ENCODE measurements at regions not wholly inside any gene's neighbourhood (a gene's known extent, or its start where the extent isn't known, plus 50 kb on each side); places are given as distances from the start of the nearest gene placed in this dataset.

- Mint-ChIP-seq H3K36me3 (peaks cover 2% of the 10 kb centered on the region), H3K27ac (peak overlapping the region; percentile 65), H3K9me3 (no peaks in the 10 kb centered on the region), H3K4me1 (peaks cover 41% of the 10 kb centered on the region), H3K27me3 (no peaks in the 10 kb centered on the region), H3K4me3 (peak overlapping the region; percentile 5)
- no peak for DNase-seq
- POLR2A ChIA-PET = interaction anchor here (0.7 to 26.7 kb wide), 9 partner anchors 11 to 171 kb away, joined by 3 to 1314 read pairs (median 58); a partner anchor contains a TSS
- ATAC-seq (ENCODE audit: low read depth) = no peak
These were observed 115.8 kb downstream of the HFE start for GRCh38 chr6:26202811-26203583.

GRCh38 chr6:26204332-26205160 is 117.3 kb downstream of the HFE start:
- DNase-seq = peak; percentile 84
- ATAC-seq (ENCODE audit: low read depth) = peak; percentile 64
- Mint-ChIP-seq H3K9me3 (no peaks in the 10 kb centered on the region), H3K4me1 (peaks cover 34% of the 10 kb centered on the region), H3K36me3 (no peaks in the 10 kb centered on the region), H3K27ac (no peak overlapping the region), H3K27me3 (no peaks in the 10 kb centered on the region), H3K4me3 (no peak overlapping the region)
- POLR2A ChIA-PET = interaction anchor here (0.6 to 26.7 kb wide), 35 partner anchors 11 to 1634 kb away, joined by 3 to 1314 read pairs (median 6); a partner anchor contains a TSS

- Mint-ChIP-seq H3K9me3 (no peaks in the 10 kb centered on the region), H3K27ac (no peak overlapping the region), H3K4me1 (peaks cover 31% of the 10 kb centered on the region), H3K36me3 (peaks cover under 1% of the 10 kb centered on the region), H3K4me3 (no peak overlapping the region), H3K27me3 (no peaks in the 10 kb centered on the region)
- ATAC-seq (ENCODE audit: low read depth) (peak; percentile 53), DNase-seq (peak; percentile 73)
- POLR2A ChIA-PET = interaction anchor here (0.5 to 26.7 kb wide), 36 partner anchors 11 to 1633 kb away, joined by 3 to 1314 read pairs (median 6); a partner anchor contains a TSS
These were observed 118.0 kb downstream of the HFE start for GRCh38 chr6:26205161-26205624.

DNA sequence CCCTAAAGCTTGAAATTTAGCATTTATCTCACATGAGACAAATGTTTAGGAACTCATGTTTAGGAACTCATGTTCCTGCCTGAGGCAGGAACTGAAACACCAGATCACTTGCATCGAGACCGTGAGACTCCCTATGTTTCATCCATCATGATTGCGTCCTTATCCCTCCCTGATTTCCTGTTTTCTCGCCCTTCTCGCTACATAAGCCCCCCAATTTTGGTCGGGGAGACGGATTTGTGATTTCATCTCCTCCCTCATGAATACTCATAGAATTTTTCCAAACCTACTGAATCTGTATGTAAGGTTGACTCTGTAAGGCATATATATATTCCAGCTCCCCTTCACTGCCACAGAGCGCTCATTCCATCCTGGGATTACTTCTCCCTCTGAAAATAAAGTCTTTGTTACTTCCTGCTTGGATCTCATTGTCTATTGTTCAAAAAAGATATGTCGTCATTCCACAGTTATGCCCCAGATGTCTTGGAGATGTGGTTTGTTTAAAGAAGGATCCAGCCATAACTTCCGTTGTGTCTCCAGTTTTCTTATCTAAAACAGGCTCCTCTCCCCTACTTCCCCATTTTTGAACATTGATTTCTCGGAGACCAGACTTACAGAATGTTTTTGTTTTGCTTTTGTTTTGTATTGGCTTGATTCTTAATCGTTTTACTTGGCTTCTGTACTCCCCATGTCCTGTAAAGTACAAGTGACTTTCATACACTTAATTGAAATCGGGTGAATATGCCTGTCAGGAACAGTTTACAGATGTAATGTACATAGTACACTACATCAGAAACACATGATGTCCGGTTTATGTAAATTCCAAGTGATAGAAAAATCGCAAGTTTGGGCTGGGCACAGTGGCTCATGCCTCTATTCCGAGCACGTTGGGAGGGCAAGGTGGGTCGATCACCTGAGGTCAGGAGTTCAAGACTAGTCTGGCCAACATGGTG is 118.7 kb downstream of the HFE start:
- H3K36me3 Mint-ChIP-seq = peaks cover 2% of the 10 kb centered on the region

GRCh38 chr6:26206868-26207801 is 119.9 kb downstream of the HFE start:
- peaks cover 29% of the 10 kb centered on the region for H3K4me1 Mint-ChIP-seq
- no peak overlapping the region for H3K27ac Mint-ChIP-seq
- no peak for ATAC-seq (ENCODE audit: low read depth)
- no peak overlapping the region for H3K4me3 Mint-ChIP-seq
- H3K36me3 Mint-ChIP-seq = peaks cover 2% of the 10 kb centered on the region
- H3K27me3 Mint-ChIP-seq = no peaks in the 10 kb centered on the region
- DNase-seq = no peak
- H3K9me3 Mint-ChIP-seq = no peaks in the 10 kb centered on the region
- POLR2A ChIA-PET = interaction anchor here (0.6 to 26.7 kb wide), 12 partner anchors 9 to 180 kb away, joined by 3 to 1314 read pairs (median 6); a partner anchor contains a TSS

More for the DNA sequence above, 118.7 kb downstream of the HFE start:
- Mint-ChIP-seq H3K4me1 (peaks cover 33% of the 10 kb centered on the region), H3K27me3 (no peaks in the 10 kb centered on the region), H3K4me3 (no peak overlapping the region), H3K27ac (no peak overlapping the region), H3K9me3 (no peaks in the 10 kb centered on the region)
- ATAC-seq (ENCODE audit: low read depth) (no peak), DNase-seq (no peak)
- POLR2A ChIA-PET = interaction anchor here (0.5 to 26.7 kb wide), 32 partner anchors 10 to 941 kb away, joined by 3 to 1314 read pairs (median 6); a partner anchor contains a TSS

DNA sequence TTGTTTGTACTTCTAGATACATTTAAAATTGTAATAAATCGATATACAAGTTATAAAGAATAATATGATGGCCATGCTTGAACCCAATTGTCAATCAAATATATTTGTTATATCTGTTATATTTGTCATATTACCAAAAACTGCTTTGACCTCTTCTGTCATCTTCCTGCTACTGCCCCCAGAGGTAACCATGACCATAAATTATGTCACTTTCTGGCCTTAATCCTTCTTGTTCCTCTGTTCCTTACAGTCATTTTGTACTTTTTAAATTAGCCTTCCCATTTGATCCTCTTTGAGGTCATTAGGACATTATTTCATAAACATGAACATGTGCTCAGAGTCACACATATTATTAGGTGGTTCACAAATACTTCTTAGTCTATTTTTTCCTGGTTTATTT is 124.7 kb downstream of the HFE start:
- peak overlapping the region; percentile 8 for H3K27ac Mint-ChIP-seq
- no peak overlapping the region for H3K4me3 Mint-ChIP-seq
- H3K36me3 Mint-ChIP-seq = peaks cover 2% of the 10 kb centered on the region
- H3K4me1 Mint-ChIP-seq = peaks cover 23% of the 10 kb centered on the region
- DNase-seq (no peak), ATAC-seq (ENCODE audit: low read depth) (no peak)
- POLR2A ChIA-PET = interaction anchor here (26.7 kb wide), 1 partner anchor 20 kb away, joined by 1314 read pairs; a partner anchor contains a TSS
- no peaks in the 10 kb centered on the region for H3K9me3 Mint-ChIP-seq
- H3K27me3 Mint-ChIP-seq = no peaks in the 10 kb centered on the region

DNA sequence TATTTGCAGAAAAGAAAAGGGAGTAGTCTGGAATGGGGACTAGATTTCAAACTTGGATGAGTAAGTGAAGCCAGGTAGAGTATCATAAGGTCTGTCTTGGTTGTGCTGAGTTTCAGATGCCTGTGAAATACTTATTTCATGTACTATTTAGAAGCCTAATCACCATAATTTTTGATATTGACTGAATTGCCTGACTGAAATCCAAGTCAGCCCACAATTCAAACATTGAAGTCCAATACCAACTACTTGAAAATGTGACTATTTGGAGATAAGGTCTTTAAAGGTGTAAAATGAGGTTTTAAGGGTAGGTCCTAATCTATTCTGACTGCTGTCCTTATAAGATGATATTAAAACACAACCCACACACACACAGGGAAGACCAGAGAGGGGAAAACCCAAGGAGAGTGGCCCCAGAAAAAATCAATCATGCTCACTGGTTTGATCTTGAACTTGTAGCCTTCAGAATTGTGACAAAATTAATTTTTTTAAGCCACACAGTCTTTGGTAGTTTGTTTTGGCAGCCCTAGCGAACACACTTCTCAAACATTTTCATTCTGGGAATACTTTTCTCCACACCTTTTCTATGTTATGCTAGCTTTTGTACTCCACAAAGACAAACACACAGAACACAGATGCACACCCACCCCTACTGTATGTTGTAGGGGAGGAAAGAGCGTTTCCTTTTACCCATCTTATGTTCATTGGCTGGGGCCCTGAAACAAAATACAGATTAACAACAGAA is 126.3 kb downstream of the HFE start:
- Mint-ChIP-seq H3K27ac (no peak overlapping the region), H3K9me3 (no peaks in the 10 kb centered on the region), H3K4me3 (peak overlapping the region; percentile 30), H3K27me3 (no peaks in the 10 kb centered on the region), H3K4me1 (peaks cover 23% of the 10 kb centered on the region), H3K36me3 (peaks cover 2% of the 10 kb centered on the region)
- POLR2A ChIA-PET = interaction anchor here (1.0 to 26.7 kb wide), 9 partner anchors 8 to 919 kb away, joined by 3 to 1314 read pairs (median 157); a partner anchor contains a TSS
- DNase-seq = no peak
- no peak for ATAC-seq (ENCODE audit: low read depth)

DNA sequence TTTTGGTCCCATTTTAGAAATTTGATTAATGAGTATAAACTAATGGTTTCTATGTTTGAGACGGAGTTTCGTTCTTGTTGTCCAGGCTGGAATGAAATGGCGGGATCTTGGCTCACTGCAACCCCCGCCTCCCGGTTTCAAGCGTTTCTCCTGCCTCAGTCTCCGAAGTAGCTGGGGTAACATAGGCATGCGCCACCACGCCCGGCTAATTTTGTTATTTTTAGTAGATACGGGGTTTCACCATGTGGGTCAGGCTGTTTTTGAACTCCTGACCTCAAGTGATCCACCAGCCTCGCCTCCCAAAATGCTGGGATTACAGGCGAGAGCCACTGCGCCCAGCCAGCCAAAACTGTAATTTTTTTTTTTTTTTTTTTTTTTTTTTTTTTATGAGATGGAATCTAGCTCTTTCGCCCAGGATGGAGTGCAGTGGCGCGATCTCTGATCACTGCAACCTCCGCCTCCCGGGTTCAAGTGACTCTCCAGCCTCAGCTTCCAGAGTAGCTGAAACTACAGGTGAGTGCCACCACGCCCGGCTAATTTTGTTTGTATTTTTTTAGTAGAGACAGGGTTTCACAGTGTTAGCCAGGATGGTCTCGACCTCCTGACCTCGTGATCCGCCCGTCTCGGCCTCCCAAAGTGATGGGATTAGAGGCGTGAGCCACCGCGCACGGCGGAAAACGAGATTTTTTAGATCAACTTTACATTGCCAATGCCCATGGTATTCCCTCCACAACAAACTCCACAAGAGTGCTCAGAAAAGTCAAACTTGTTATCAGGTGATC is 127.8 kb downstream of the HFE start:
- DNase-seq = no peak
- ATAC-seq (ENCODE audit: low read depth) = no peak
- Mint-ChIP-seq H3K4me3 (no peak overlapping the region), H3K27ac (no peak overlapping the region), H3K36me3 (peaks cover 2% of the 10 kb centered on the region), H3K9me3 (no peaks in the 10 kb centered on the region), H3K4me1 (peaks cover 30% of the 10 kb centered on the region), H3K27me3 (no peaks in the 10 kb centered on the region)
- POLR2A ChIA-PET = interaction anchor here (0.7 to 26.7 kb wide), 29 partner anchors 9 to 1678 kb away, joined by 3 to 1314 read pairs (median 24); a partner anchor contains a TSS

DNA sequence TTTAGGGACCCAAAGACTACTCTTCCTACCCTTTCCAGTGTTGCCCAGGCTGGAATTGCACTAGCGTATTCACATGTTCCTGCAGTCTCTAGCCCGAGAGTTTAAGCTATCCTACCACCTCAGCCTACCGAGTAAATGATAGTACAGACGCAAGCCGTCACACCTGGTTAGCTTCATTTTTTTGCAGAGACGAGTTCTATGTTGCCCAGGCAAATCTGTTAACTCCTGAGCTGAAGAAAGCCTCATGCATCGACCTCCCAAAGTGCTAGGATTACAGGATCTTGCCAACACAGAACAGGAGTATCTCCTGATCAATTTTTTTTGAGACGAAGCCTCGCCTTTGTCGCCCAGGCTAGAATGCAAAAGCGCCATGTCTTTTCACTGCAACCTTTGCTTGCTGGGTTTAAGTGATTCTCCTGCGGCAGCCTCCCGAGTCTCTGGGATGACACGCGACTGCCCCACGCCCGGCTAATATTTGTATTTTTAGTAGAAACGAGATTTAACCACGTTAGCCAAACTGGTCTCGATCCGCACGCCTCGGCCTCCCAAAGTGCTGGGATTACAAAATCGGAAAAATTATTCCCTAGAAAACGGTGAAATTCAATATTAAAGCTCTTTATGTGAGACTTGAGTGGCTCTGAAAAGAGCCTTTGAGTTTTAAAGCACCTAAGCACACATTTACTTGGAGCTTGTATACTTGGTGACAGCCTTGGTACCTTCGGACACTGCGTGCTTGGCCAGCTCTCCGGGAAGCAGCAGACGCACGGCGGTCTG is 128.5 kb downstream of the HFE start:
- H3K36me3 Mint-ChIP-seq = no peaks in the 10 kb centered on the region
- ATAC-seq (ENCODE audit: low read depth) (peak; percentile 26), DNase-seq (no peak)
- H3K4me3 Mint-ChIP-seq = no peak overlapping the region
- H3K27ac Mint-ChIP-seq = no peak overlapping the region
- H3K27me3 Mint-ChIP-seq = no peaks in the 10 kb centered on the region
- H3K4me1 Mint-ChIP-seq = peaks cover 32% of the 10 kb centered on the region
- no peaks in the 10 kb centered on the region for H3K9me3 Mint-ChIP-seq
- POLR2A ChIA-PET = interaction anchor here (0.7 to 26.7 kb wide), 49 partner anchors 10 to 1678 kb away, joined by 3 to 1314 read pairs (median 11); a partner anchor contains a TSS

GRCh38 chr6:26216359-26216885 is 129.2 kb downstream of the HFE start:
- no peaks in the 10 kb centered on the region for H3K36me3 Mint-ChIP-seq
- POLR2A ChIA-PET = interaction anchor here (0.5 to 26.7 kb wide), 54 partner anchors 10 to 1677 kb away, joined by 3 to 1314 read pairs (median 10); a partner anchor contains a TSS

More at GRCh38 chr6:26216359-26216885, 129.2 kb downstream of the HFE start:
- Mint-ChIP-seq H3K9me3 (no peaks in the 10 kb centered on the region), H3K4me1 (peaks cover 32% of the 10 kb centered on the region), H3K27ac (no peak overlapping the region), H3K4me3 (no peak overlapping the region), H3K27me3 (no peaks in the 10 kb centered on the region)
- ATAC-seq (ENCODE audit: low read depth) = peak; percentile 75
- peak; percentile 77 for DNase-seq
